HG03039 (cell line): ENCODE measurements at regions not wholly inside any gene's neighbourhood (a gene's known extent, or its start where the extent isn't known, plus 50 kb on each side); places are given as distances from the start of the nearest gene placed in this dataset.

Experiments
- ATAC-seq: cut with Tn5 transposase; IDR thresholded peaks from one replicate; pipeline ENCODE4 v1.9.1; 2021; ENCODE audit warnings: mild to moderate bottlenecking, moderate library complexity; ENCODE audit not compliant: unreplicated experiment

DNA sequence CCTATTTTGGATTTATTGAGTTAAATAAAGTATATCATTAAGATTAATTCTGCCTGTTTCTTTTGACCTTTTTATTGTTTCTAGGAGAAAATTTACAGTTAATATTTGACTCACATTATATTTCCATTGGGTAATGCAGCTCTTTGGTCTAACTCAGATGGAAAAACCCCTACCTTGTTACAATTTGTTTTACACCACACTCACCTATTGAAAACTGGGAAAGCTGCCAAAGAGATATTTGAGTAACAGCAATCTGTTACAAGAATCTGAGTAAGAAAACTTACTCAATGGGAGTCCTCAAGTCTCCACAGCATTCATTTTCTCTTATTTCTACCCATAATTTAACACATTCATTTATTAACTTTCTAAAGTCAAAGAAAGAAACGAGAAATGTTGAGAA lies 108.0 kb upstream of the TLL1 start:
- no peak for ATAC-seq

DNA sequence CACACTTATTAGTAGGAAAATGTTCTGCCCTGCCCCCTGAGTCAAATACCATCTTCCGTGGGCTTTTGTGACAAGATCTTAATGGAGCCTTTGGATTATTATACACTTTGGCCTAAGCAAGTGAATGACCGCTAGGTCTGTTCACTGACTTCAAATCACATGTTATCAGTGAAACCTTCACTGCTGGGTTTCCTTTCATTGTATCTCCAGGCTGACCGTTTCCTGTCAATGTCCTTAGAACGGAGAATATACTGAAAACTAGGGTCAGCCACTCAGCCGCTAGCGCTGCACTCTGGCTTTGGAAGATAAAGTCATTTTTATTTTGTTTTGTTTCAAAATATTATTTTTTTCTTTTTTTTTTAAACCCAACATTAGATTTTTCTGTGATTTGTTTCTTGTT lies 107.0 kb upstream of the TLL1 start:
- no peak for ATAC-seq

DNA sequence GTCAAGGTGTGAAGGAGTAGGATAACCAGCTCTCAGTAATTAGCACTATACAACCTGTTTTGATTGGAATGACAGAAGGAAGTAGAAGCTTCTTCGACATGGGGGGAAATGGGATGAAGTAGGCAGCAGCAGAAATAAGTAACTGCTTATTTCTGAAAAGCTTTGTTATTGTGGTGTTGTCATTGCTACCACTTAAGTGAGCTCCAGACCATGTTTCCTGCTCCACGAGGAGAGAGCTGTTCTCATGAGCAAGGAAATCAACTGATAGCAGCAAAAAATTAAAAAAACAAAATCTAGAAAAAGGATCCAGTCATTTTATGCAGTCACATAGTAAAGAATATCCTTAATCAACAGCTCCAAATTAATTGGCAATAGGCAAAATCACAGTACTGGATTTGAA lies 106.1 kb upstream of the TLL1 start:
- ATAC-seq = no peak

DNA sequence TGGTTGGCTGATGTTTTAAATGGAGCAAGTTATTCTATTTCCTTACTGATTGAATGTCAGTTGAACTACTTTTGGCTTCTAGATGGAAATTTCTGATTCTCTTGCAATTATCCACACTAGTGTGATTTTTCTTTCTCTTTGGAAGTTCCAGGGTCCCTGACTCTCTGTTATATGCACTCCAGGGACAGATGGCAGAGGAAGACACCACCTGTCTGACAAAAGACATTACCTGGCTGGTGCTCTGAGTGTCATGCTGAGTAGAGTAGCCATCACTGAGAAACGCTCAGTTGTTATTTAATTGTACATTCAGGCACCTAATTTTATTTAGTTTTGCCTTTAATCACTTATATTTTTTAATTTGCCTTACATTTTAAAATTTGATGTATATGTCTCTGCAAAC lies 105.4 kb upstream of the TLL1 start:
- ATAC-seq = no peak

DNA sequence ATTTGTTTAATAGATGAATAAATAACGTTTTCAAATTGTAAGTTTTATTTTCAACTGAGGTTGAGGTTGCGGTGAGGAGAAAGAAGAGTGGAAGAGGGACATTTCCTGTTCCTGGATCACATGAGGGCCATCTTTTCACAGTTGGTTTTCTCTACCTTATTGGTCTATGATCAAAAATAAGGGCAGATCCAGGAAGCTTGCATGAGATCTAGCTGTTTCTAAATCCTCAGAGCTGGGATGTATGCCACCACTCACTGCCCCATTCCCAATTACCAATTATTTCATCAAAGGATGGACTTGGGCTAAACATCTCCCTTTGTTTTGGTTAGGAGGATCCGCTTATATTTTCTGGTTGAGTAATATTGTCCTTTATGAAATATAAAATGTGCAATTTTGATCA lies 104.8 kb upstream of the TLL1 start:
- no peak for ATAC-seq

DNA sequence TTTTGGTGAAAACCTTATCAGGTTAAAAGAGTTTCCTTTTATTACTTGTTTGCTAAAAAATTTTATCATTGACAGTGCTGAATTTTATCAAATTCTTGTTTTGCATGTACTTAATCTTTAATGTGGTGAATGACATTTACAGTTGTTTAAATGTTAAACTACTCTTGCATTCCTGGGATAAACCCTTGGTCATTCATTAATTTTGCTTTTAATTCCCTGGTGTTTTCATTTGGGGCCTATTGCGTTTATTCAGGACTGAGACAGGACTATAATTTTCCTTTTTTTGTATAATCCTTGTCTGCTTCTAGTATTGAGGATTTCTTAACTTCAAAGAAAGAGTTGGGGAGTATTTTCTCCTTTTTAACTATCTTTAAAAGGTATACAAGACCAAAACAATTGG lies 98.7 kb upstream of the TLL1 start:
- ATAC-seq = no peak

DNA sequence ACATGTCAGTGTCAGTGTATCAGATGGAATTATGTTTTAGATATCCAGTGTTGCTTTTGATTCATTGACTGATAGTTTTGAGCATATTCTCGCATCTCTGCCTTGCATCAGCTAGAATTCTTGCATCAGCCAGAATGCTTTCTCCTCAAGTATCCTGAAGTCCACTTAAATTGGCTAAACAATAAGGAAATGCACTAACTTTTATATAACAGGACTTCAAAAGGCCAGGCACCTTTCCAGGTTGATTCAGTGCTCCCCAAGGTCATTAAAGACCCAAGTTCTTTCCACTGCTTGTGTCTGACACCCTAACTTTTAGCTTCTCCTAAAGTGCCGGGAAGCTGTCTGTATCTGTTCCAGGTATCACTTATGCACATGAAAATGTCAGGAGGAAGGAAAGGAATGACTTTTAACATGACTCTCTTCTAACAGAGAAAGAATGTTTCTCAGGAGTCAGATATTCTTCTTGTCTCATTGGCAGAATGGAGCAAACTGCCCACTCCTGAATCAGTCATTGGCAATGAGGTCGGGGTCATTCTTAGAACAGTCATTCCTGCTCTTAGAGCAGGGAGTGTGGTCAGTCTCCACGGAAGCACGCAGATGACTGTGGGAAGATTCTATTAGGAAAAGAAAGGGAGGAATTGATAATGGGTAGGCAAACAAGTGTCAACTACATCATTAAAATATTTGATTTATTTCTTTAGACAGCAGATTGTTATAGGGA lies 92.9 kb upstream of the TLL1 start:
- ATAC-seq = no peak

DNA sequence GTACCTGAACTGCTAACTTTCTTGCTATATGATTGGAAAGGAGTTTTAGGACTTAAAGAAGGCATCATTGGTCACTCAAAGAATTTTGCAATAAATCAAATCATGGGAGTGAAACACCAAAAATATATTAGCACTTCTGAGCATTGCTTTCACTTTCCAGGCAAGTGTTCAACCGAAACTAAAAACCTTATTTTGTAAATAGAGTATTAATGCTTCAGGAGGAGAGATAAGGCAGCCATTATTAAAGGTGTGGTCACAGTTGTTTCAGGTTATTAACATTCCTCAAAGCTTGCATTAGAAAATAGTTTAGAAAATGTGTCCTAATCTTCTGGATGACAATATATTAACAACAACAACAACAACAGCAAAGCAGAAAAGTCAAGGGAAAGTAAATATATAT lies 92.3 kb upstream of the TLL1 start:
- ATAC-seq = no peak

DNA sequence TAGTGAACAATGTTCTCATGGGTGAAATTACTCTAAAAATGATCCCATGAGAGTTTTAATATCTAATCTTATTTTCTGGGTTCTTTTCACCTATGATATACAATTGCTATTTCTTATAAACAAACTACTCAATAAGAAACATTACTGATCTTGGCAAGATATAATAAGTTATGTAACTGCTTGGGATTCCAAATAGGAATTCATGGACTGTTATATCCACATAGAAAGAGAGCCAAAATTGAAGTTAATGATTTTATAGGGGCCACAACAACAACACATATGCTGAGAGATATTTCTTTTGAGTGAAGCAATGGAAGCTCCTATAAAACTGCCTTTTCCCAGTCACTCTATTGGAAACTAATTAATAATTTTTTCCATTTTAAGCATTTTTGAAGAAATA lies 90.4 kb upstream of the TLL1 start:
- ATAC-seq = no peak

DNA sequence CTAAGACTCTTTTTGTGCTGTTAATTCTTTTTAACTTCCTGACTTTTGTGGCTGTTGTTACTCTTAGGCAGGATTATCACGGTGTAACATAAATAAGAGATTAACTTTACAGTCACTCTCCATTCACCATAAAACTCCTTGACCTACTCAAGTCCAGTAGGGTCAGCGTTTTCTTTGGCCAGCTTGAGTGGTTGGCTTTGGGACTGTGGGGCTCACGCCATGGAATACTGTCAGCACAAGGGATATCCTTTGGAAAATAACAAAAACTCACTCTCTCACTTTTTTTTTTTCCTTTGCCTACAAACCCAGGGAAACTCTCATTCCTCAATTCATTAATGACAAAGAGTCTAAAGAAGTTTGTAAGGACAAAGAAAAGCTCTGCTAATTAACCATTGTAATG lies 89.4 kb upstream of the TLL1 start:
- no peak for ATAC-seq

DNA sequence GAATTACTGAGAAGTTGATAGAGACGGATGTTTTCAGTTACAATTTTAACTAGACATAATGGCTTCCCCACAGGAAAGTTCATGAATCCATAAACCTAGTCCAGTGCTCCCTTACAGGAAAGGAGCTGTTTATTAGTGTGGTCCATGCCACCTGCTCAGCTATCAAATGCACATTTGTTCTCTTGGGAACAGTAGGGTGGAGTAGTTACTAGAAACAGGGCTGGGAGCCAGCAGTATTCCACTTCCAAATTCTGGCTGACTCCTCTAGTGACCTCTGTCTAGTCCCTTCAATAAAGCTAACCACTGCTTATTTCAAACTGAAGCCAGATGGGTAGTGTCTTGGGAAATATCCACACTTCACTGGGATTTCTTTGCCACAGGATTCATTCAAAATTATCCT lies 88.4 kb upstream of the TLL1 start:
- ATAC-seq = no peak

DNA sequence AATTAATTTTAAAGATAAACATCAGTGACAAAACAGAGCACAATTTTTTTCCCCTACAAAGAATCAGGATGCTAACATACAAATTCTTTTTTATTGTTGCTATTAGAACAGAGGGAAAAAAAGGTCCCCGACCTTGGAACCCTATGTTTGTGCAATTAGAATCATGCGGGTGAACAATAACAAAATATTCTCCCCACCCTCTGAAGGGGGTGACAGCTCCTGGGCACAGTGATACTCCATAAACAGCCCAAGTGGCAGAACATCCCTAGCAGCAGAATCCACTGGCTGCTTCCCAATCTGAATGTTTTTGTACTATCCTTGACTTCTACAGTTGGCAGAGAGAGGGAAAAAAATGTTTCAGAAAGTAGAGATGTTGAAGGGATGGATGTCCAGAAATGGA lies 87.7 kb upstream of the TLL1 start:
- no peak for ATAC-seq

DNA sequence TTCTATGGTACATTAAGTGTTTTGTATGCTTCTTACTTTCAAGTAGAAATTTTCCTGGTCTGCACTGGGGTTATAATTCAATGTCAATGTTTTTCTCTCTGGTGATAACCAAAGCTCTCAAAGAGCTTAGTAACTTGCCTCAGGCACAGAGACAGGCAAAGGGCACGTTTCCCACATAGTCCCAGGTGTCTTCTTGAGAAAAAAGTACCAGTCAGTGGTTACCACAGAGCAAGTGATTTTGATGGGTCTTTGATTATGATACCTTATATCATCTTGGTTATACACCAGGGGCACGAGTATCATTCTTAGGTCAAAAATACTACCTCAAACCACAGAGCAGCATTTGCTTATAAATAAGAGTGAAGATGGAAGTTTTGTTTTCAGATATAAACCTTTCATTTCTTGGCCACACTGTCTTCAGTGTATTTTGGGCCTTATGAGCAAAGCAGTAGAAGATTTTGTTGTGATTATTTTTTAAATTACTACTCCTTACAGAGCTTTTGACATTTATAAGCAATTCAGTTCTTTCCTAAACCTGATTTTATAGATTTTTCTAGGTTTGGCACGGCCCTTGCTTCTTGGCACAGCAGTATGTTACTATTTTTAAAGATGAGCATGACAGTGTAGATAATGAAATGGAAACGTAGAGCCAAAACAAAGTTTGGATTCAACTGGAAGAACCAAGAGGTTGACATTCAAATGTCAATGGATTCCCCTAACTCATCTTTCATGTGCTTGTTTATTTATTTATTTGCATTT lies 85.3 kb upstream of the TLL1 start:
- no peak for ATAC-seq

DNA sequence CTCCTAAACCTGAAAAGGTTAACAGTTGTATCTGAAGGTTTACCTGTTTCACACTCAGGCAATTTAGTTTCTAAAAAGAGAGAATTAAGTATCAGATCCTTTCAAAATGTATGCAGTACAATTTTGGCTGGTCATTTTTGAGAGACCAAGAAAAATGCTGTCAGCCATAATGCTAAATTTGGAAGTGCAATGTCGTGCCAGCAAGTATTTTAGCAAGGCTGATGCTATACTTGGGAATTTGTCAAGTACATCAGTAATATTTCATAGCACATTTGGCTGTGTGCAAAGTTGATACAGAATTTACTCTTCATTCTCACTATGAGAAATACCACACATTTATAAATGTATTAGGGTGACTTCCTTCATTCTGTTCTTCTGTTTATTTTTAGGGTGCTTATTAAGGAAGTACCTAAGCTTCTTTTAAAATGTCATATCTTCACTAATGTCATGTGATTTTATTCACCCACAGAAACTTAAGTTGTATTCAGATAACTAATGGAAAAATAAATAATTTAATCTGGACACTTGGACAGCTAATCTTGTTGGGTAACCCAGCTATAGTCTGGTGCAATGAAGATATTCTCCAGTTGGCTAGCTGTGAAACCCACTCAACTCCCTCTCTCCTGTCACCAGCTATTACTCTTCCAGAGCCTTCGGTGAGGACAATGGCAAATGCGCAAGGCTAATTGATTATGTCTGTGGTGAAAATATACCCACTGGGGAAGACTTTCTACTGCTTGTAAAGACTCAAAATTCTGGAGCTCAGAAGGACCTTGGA lies 84.2 kb upstream of the TLL1 start:
- ATAC-seq = no peak

DNA sequence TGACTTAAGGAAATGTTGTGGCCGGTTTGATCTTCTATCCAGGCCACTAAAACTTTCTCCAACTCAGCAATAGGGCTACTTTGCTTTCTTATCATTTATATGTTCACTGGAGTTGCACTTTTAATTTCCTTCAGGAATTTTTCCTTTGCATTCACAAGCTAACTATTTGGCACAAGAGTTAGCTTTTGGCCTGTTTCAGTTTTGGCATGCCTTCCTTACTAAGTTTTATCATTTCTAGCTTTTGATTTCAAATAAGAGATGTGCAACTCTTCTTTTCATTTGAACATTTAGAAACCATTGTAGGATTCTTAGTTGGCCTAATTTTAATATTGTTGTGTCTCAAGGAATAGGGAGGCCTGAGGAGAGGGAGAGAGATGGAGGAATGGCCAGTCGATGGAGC lies 79.8 kb upstream of the TLL1 start:
- ATAC-seq = no peak

DNA sequence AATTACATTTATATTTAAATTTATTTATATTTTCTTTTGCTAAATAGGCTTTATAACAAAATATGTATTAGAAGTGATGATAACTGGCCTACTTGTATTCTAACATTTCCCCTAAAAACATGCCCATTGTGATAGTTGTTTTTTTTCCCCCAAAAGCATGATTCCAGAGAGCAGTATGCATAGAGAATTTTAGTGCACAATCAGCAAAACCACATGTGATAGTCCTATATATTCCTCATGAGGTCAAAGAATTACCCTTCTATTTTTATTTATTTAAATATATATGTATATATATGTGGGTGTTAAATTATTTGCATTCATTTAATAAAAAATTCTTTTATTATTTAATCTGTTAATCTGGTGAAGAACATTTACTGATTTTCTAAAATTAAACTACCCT lies 78.2 kb upstream of the TLL1 start:
- ATAC-seq = no peak

DNA sequence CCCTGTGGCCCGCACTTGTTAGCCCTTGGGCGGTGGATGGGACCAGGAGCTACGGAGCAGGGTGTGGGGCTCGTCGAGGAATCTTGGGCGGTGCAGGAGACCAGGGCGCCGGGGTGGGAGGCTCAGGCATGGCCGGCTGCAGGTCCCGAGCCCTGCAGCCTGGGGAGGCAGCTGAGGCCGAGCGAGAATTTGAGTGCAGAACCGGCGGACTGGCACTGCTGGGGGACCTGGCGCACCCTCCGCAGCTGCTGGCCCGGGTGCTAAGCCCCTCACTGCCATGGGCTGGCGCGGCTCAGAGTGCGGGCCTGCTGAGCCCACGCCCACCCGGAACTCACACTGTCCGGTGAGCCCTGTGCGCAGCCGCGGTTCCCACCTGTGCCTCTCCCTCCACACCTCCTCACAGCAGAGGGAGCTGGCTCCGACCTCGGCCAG lies 73.6 kb upstream of the TLL1 start:
- no peak for ATAC-seq

DNA sequence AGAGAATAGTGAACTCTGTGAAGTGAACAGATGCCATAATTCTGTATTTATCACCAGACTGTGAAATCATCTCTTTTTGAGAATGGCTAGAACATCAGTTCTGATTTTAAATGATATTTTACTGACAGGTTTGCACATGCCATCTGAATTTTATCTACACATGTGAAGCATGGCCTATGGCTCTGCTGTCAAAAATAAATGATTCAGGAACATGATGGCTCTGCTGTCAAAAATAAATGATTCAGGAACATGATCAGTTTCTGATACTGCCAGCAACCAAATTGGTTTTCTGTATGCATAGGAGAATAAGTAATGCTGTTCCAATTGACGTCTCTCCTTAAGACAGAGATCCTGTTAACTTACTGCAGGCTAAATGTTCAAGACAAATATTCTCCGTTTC lies 70.6 kb upstream of the TLL1 start:
- no peak for ATAC-seq

DNA sequence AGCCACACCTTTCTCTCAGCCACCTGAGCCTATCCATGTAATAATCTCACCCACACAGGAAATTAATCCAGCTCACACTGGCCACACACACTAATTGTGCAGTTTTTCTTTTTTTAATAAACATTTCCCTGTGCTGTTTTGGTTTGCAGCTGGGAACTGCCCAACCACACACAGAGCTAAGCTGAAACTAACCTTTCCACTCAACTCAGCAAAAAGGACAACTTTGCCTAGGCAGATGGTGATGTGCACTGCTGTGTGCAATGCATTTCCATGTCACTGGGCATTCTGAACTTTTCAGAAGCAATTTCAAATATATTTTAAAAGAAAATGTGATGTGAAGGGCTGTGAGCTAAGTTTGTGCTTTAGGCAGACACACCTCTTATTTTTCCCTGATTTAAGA lies 70.0 kb upstream of the TLL1 start:
- no peak for ATAC-seq

DNA sequence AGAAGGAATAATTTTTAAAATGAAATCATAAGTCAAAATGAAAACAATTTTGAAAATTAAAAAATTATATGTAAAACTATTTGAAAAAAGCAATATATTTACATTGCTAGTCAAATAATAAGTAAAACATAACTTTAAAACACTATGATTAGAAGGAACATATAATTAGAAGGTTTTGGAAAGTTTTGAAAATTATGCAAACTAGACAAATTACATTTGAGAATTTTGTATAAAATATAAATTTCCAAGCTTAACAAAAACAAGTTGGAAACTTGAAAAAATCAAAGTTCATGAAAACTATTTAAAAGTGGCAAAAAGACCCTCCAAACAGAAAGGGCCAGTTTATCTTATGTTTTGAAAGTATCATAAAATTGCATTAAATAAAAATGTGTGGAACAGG lies 67.6 kb upstream of the TLL1 start:
- ATAC-seq = no peak

DNA sequence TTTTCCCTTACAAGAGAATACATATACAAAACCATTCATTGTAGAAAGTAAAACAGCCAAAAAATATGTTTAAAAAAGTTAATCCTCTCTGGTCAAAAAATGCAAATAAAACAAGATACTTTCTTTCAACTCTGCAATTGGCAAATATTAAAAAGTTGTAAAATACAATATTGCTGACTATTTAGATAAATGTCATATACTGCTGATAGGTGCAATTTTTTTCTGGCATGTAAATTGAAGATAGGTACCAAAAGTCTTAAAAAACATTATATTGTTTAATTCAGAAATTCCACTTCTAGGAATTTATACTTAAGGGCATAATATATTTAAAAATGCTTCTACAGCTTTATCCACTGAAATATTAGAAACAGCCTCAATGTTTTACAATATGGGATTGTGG lies 66.4 kb upstream of the TLL1 start:
- ATAC-seq = no peak

DNA sequence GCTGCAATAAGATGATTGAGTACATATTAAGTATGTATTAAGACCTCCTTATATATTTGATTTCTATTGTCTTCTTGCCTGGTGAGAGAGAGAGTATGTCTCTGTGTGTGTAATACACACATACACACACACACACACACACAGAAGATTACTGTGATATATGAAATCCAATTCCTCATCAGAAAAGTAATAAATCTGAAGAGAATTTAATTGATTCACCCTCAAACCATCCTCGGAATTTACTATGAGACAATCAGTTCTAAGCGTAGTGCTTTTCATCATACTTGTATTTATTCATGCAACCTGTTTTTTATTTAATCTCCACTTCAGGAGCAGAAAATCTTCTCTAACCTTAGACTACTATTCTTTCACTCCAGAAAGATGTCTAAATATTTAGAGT lies 62.3 kb upstream of the TLL1 start:
- no peak for ATAC-seq
